Activated B cell treated with CpG ODN at 0.5 μM for 24 hours (primary cell): ENCODE measurements at regions not wholly inside any gene's neighbourhood (a gene's known extent, or its start where the extent isn't known, plus 50 kb on each side); places are given as distances from the start of the nearest gene placed in this dataset.

Source experiments
- ATAC-seq: fragments of 200-7000 bp; cut with Tn5 transposase; one replicate; pipeline ENCODE4 v1.10.0; 2021; ENCODE audit warnings: low read depth, mild to moderate bottlenecking, moderate library complexity
- CTCF ChIA-PET: fragments of 350-600 bp; sonication (Branson Sonifier 250); formaldehyde crosslinking; loops from one replicate; lab custom pipeline; 2021; ENCODE audit warnings: antibody characterized with exemption; lab: Charles Lee
- POLR2A ChIA-PET: fragments of 350-600 bp; sonication (Branson Sonifier 250); formaldehyde crosslinking; loops from one replicate; lab custom pipeline; 2021; ENCODE audit warnings: antibody characterized with exemption; lab: Charles Lee
- DNase-seq: peaks from one replicate; pipeline ENCODE4 v3.0.0; 2022
- H3K27ac Mint-ChIP-seq: one replicate; pipeline ENCODE4 v1.8.0; 2020; ENCODE audit warnings: mixed read lengths
- H3K27me3 Mint-ChIP-seq: one replicate; pipeline ENCODE4 v1.8.0; 2021; ENCODE audit warnings: mixed read lengths
- H3K36me3 Mint-ChIP-seq: one replicate; pipeline ENCODE4 v1.8.0; 2021; ENCODE audit warnings: low read depth, mixed read lengths
- H3K4me1 Mint-ChIP-seq: one replicate; pipeline ENCODE4 v1.8.0; 2021; ENCODE audit warnings: mixed read lengths
- H3K4me3 Mint-ChIP-seq: one replicate; pipeline ENCODE4 v1.8.0; 2020; ENCODE audit warnings: mild to moderate bottlenecking, mixed read lengths
- H3K9me3 Mint-ChIP-seq: one replicate; pipeline ENCODE4 v1.8.0; 2020; ENCODE audit warnings: mixed read lengths
- CTCF ChIP-seq: fragments of 200-600 bp; IDR thresholded peaks from one replicate; pipeline ENCODE4 v1.8.0; 2022; ENCODE audit warnings: antibody characterized with exemption, mild to moderate bottlenecking
- intact Hi-C: fragments of 100-400 bp; cut with micrococcal nuclease; formaldehyde crosslinking; loops from one replicate; pipeline ENCODE4 v1.15.1; 2024

GRCh38 chr2:18829976-18830375, 240.6 kb upstream of the NT5C1B start:
- intact Hi-C loops = no loop called here
- Mint-ChIP-seq H3K27me3 (no peaks in the 10 kb centered on the region), H3K4me3 (no peak overlapping the region), H3K36me3 (no peaks in the 10 kb centered on the region), H3K9me3 (no peaks in the 10 kb centered on the region), H3K27ac (no peak overlapping the region), H3K4me1 (no peaks in the 10 kb centered on the region)
- ATAC-seq = no peak
- no peak for TF ChIP-seq CTCF
- CTCF ChIA-PET = no interaction called here
- POLR2A ChIA-PET = no interaction called here
- no peak for DNase-seq

GRCh38 chr2:18829251-18829902, 240.0 kb upstream of the NT5C1B start:
- Mint-ChIP-seq H3K27ac (no peak overlapping the region), H3K36me3 (no peaks in the 10 kb centered on the region), H3K4me1 (no peaks in the 10 kb centered on the region), H3K9me3 (no peaks in the 10 kb centered on the region), H3K27me3 (no peaks in the 10 kb centered on the region), H3K4me3 (no peak overlapping the region)
- DNase-seq = no peak
- CTCF ChIA-PET = no interaction called here
- no peak for ATAC-seq
- intact Hi-C loops = no loop called here
- TF ChIP-seq CTCF = no peak
- POLR2A ChIA-PET = no interaction called here

- no peaks in the 10 kb centered on the region for H3K9me3 Mint-ChIP-seq
- TF ChIP-seq CTCF = no peak
- POLR2A ChIA-PET = no interaction called here
- no peaks in the 10 kb centered on the region for H3K36me3 Mint-ChIP-seq
- CTCF ChIA-PET = no interaction called here
- H3K4me1 Mint-ChIP-seq = no peaks in the 10 kb centered on the region
- no peak for ATAC-seq
- no peak for DNase-seq
- no peak overlapping the region for H3K4me3 Mint-ChIP-seq
- no peak overlapping the region for H3K27ac Mint-ChIP-seq
- intact Hi-C loops = no loop called here
- H3K27me3 Mint-ChIP-seq = no peaks in the 10 kb centered on the region
Measured at GRCh38 chr2:18828296-18828695, 238.9 kb upstream of the NT5C1B start.

- no peak for ATAC-seq
- DNase-seq = no peak
- intact Hi-C loops = no loop called here
- Mint-ChIP-seq H3K27me3 (no peaks in the 10 kb centered on the region), H3K4me3 (no peak overlapping the region), H3K4me1 (no peaks in the 10 kb centered on the region), H3K9me3 (no peaks in the 10 kb centered on the region), H3K27ac (no peak overlapping the region), H3K36me3 (no peaks in the 10 kb centered on the region)
- ChIA-PET POLR2A (no interaction called here), CTCF (no interaction called here)
- TF ChIP-seq CTCF = no peak
Measured at GRCh38 chr2:18825838-18826237, 236.5 kb upstream of the NT5C1B start.

GRCh38 chr2:18824915-18825314, 235.5 kb upstream of the NT5C1B start:
- DNase-seq = no peak
- Mint-ChIP-seq H3K4me1 (no peaks in the 10 kb centered on the region), H3K4me3 (no peak overlapping the region), H3K27me3 (no peaks in the 10 kb centered on the region), H3K36me3 (no peaks in the 10 kb centered on the region), H3K27ac (no peak overlapping the region), H3K9me3 (no peaks in the 10 kb centered on the region)
- intact Hi-C loops = no loop called here
- POLR2A ChIA-PET = no interaction called here
- ATAC-seq = no peak
- TF ChIP-seq CTCF = no peak
- CTCF ChIA-PET = no interaction called here
